ENCODE measurements at regions not wholly inside any gene's neighbourhood (a gene's known extent, or its start where the extent isn't known, plus 50 kb on each side); places are given as distances from the start of the nearest gene placed in this dataset.

- H3K14ac ChIP-seq (replicated peaks; ENCODE audit: low read depth, low read length): no peak overlapping the region
- intact Hi-C loops (cut with micrococcal nuclease) (no loop called here), dilution Hi-C loops (cut with HindIII; ENCODE audit: low sequenced_read_pairs, unreplicated experiment) (no loop called here), in situ Hi-C loops (cut with MboI; ENCODE audit: low sequenced_read_pairs) (no loop called here)
- BruUV-seq (replicated peaks): no TSS peak
- DNase-seq: peak; percentile 33
- no peak overlapping the region for H3K56ac ChIP-seq (ENCODE audit: extremely low read depth, insufficient read depth, low read length)
- ATAC-seq (ENCODE audit: low read depth): peak; percentile 53
- peak overlapping the region; percentile 16; the same call in 1 of the 2 replicates for H2BK20ac ChIP-seq (ENCODE audit: low read depth, low read length)
- no peak overlapping the region for H2AK9ac ChIP-seq (replicated peaks; ENCODE audit: low read depth, low read length, poor library complexity)
- no peak overlapping the region for H3K9ac ChIP-seq (ENCODE audit: low read depth, low read length)
- H3K4me1 ChIP-seq (ENCODE audit: control insufficient read depth, insufficient read depth, low read length): peaks cover 17% of the 10 kb centered on the region
- no peak overlapping the region for H2BK5ac ChIP-seq (ENCODE audit: low read depth, low read length, poor library complexity, severe bottlenecking)
- ChIA-PET CTCF (no interaction called here), POLR2A (ENCODE audit: unreplicated experiment) (interaction anchor here (0.6 kb wide), 1 partner anchor 10 kb away, joined by 4 read pairs; no protein-coding TSS in a partner anchor)
- no peaks in the 10 kb centered on the region for H3K9me3 ChIP-seq (ENCODE audit: control insufficient read depth, insufficient read depth, low read length)
- H3K4me3 ChIP-seq (ENCODE audit: insufficient read depth, low read depth, low read length): no peak overlapping the region
- H2AK5ac ChIP-seq (ENCODE audit: low read depth, low read length): no peak overlapping the region
- no CpG with 5 or more reads among the region's 2 CpGs for WGBS, 2 experiments (ENCODE audit: extremely low coverage in 2 of 2, insufficient read length in 1 of 2)
- H3K4me2 ChIP-seq (ENCODE audit: low read depth, low read length): no peak overlapping the region
- no peak overlapping the region for H2AFZ ChIP-seq (replicated peaks; ENCODE audit: low read length, poor library complexity)
- H3K9me1 ChIP-seq (ENCODE audit: insufficient read depth, low read length): no peaks in the 10 kb centered on the region
- H4K5ac ChIP-seq (ENCODE audit: low read depth, low read length): no peak overlapping the region
- H4K8ac ChIP-seq (ENCODE audit: low read depth in 2 of 2, low read length in 2 of 2): no peak overlapping the region
- TF ChIP-seq MAFK (IDR thresholded peaks at IDR 0.05; ENCODE audit: low read depth, low read length) (no peak), MXI1 (IDR thresholded peaks at IDR 0.05; ENCODE audit: borderline replicate concordance, low read depth, low read length) (no peak)
- no peak overlapping the region for H2BK15ac ChIP-seq (ENCODE audit: low read depth, low read length)
- no peak overlapping the region for H3K23ac ChIP-seq (ENCODE audit: low read depth, low read length)
- no peaks in the 10 kb centered on the region for H3K27me3 ChIP-seq (ENCODE audit: control insufficient read depth, insufficient read depth, low read length)
- no peak overlapping the region for H4K91ac ChIP-seq (ENCODE audit: insufficient read depth, low read depth, low read length)
- no peak overlapping the region for H3K27ac ChIP-seq (ENCODE audit: insufficient read depth, low read length)
- no peaks in the 10 kb centered on the region for H3K79me1 ChIP-seq (ENCODE audit: low read depth in 1 of 2, low read length in 2 of 2)
- no peaks in the 10 kb centered on the region for H3K36me3 ChIP-seq (ENCODE audit: control insufficient read depth, insufficient read depth, low read length)
- H3K4ac ChIP-seq (ENCODE audit: low read depth, low read length): no peak overlapping the region
- no peak overlapping the region for H2BK120ac ChIP-seq (ENCODE audit: low read depth, low read length)
- no peaks in the 10 kb centered on the region for H4K20me1 ChIP-seq (ENCODE audit: insufficient read depth, low read length)
- no peak overlapping the region for H3K18ac ChIP-seq (ENCODE audit: low read depth, low read length)
Observed at GRCh38 chr1:43049481-43049880, 90.8 kb upstream of the SLC2A1 start.
